H7 (cell line): ENCODE measurements at regions not wholly inside any gene's neighbourhood (a gene's known extent, or its start where the extent isn't known, plus 50 kb on each side); places are given as distances from the start of the nearest gene placed in this dataset.

Source experiments
- DNase-seq: peaks from one replicate; pipeline ENCODE4 v3.0.0; 2012
- H3K27me3 ChIP-seq: 2 replicates; pipeline ENCODE4 v1.6.0; 2011; ENCODE audit warnings: mild to moderate bottlenecking, low read length; ENCODE audit not compliant: control insufficient read depth, insufficient read depth
- H3K36me3 ChIP-seq: replicated peaks from 2 replicates; pipeline ENCODE4 v1.5.1; 2011; ENCODE audit warnings: low read length; ENCODE audit not compliant: control insufficient read depth, insufficient read depth
- H3K4me3 ChIP-seq: 2 replicates; pipeline ENCODE4 v1.5.1; 2011; ENCODE audit warnings: low read depth, mild to moderate bottlenecking, control low read depth, low read length, moderate library complexity; ENCODE audit not compliant: insufficient read depth

DNA sequence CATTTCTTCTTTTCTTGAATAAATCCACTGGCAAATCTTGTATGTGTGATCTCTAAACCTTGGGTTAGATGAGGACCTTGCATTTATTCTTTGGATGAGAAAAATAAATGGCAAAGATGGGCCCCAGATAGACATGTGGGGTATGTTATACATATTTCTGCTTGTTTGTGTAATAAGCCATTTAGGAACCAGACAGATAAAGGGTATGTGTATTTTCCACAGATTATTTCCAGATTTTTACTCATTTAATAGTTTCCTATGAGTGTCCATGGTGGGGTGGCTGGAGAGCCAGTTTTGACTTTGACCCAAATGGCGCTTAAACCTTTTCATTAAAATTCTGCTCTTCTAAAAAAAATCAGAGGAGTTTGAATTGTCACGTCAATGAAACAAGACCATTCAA, 102.8 kb downstream of the MYCN start:
- no peaks in the 10 kb centered on the region for H3K36me3 ChIP-seq
- DNase-seq, result no peak
- no peaks in the 10 kb centered on the region for H3K27me3 ChIP-seq
- H3K4me3 ChIP-seq, result no peak overlapping the region

DNA sequence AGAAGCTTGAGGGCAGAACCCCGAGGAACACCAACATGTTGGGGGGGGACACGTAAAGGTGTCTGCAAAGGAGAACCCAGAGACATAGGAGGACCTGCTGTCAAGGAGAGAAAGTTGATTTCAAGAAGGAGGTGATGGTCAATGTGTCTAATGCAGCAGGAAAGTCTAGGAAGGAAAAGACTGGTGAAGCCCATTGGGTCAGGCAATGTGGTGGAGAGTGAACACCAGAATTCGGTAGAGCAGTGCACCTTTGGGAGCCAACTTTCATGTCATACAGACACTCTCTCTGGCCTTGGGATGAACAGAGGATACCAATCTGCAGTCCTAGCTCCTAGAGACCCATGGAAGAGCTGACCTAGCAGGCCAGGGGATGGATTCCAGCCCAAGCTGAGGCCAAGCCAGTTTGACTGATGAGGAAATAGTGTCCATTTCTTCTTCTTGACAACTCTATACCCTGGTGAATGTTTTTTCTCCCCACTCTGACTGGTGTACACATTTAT, 101.9 kb downstream of the MYCN start:
- Histone ChIP-seq H3K36me3 (no peaks in the 10 kb centered on the region), H3K4me3 (no peak overlapping the region), H3K27me3 (no peaks in the 10 kb centered on the region)
- no peak for DNase-seq

DNA sequence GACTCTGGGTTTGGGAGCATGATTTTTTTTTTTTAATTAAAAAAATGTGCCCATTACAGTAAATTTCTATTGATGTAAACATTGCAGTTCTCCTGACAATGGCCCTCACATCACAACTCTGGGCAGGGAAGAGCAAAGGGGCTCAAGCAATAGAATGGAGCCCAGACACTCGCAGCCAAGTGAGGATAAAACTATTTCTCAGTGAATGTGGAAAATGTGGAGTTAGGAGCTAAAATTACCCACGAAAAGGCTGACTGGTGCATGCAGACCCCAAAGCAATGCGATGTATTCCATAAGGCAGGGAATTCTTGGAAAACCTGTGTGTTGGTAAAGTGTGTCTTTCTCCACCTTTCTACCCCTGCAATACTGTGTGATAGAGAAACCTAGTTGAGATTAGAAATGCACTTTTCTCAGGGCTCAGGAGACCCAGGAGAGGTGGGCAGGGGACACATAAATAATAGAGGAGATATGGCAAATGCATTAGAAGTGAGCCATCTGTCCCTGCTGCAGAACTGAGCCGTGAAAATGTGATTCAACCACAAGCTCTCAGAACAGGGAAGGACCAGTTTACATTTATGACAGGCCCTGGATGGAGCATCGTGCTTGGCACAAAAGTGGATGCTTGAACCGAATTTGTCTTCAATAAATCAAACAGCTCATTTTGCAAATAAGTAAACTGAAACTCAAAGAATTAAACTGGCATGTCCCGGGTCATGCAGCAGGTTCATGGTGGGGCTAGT, 100.1 kb downstream of the MYCN start:
- Histone ChIP-seq H3K36me3 (no peaks in the 10 kb centered on the region), H3K27me3 (no peaks in the 10 kb centered on the region), H3K4me3 (no peak overlapping the region)
- no peak for DNase-seq

DNA sequence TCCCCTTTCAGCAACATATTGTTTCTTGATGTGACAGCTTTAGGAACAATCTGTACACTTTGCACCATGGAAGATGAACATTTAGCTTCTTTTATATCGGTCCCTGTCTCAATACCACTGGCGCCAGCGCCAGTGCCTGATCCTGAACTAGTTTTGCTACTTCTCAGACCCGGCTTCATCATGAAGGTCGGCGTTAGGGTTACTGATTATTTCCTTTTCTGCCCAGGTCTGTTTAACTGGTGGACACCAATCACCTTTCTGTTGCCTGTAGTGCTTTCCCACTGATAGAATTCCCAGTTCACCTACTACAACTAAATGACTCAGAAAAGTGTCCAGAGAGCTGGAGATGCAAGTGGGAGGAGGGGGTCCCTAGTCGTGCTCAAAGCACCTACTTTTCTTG, 99.5 kb downstream of the MYCN start:
- DNase-seq, result no peak
- Histone ChIP-seq H3K27me3 (no peaks in the 10 kb centered on the region), H3K36me3 (no peaks in the 10 kb centered on the region), H3K4me3 (no peak overlapping the region)

DNA sequence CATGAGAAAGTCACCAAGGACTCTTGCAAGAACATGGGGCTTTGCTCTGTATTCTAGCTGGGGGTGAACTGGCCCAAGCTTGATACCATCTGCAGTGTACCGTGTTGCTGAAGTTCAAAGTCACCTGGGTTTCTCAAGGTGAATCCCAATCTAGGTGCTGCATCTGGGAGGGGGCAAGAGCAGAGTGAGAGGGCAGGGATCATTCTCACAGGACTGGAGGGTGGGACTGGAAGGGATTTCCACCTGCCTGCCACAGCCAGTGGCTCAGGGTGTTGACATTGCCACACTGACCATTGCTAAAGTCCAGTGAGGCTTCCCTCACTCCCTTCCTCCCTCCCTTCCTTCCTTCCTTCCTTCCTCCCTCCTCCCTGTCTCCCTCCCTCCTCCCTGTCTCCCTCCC, 98.7 kb downstream of the MYCN start:
- H3K4me3 ChIP-seq, result no peak overlapping the region
- no peak for DNase-seq
- H3K36me3 ChIP-seq, result no peaks in the 10 kb centered on the region
- H3K27me3 ChIP-seq, result no peaks in the 10 kb centered on the region

DNA sequence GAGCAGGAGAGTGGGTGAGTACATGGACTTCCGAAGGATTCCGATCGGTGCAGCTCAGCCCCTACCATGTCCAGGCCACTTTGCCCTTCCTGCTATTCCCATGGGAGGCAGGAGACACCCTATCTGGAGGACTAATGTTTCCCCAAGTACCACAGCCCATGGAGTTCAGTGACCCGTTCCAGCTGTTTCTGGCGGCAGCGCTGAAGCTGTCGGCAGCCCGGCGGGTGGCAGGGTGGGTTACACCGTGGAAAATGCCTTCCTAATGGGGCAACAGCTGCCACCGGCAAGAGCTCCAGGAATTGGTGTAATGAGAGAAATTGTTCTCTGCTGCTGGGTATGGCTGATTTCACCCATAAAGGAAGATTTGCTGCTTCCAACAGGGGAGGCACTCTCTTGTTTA, 98.3 kb downstream of the MYCN start:
- no peaks in the 10 kb centered on the region for H3K36me3 ChIP-seq
- no peaks in the 10 kb centered on the region for H3K27me3 ChIP-seq
- H3K4me3 ChIP-seq, result no peak overlapping the region
- DNase-seq, result peak; percentile 38

DNA sequence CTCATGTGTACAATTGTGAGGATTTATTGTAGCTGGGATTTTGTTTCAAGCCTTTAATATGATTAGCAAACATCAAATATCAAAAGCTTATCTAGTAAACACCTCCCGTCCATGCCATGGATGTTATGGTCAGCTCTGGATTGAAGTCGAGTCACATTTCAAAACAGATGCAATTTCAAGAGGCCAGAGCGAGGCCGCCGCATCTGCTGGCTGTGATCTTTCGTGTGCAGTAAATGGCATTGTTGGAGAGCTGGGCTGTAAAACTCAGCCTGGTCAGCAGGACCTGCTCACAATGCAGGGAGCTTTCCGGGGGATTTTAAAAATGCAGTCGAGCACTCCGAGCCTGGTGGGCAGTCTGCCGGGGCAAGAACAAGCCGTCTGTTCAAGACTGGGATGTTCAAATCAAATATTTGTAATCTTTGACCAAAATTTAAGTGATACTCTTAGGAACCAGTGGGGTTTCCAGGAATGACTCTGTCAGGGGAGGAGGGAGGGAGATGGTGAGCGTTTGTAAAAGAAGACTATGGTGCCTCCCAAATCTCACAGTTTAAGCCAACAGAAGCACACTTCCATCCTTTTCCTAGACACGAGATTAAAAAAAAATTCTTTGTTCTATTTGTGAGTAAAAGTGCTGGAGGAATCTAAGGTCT, 97.6 kb downstream of the MYCN start:
- Histone ChIP-seq H3K4me3 (no peak overlapping the region), H3K27me3 (no peaks in the 10 kb centered on the region), H3K36me3 (no peaks in the 10 kb centered on the region)
- no peak for DNase-seq

DNA sequence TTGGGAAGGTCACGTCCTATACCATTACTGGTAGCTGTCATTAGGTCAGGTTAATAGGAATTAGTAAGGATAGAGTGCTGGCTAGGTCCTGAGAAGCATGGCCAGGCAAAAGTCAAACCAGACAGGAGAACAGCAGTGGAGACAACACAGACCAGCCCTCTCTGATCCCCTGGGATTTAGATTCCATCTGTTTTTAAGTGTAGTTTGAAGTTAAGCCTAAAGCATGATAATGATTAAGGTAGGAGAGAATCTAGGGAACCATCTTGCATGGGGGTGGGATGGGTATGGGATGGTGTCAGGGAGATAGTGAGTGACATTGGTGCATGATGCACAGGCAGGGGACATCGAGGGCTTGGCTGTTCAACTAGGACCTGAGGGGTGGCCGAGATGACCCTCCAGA, 96.6 kb downstream of the MYCN start:
- no peak for DNase-seq
- no peaks in the 10 kb centered on the region for H3K27me3 ChIP-seq

DNA sequence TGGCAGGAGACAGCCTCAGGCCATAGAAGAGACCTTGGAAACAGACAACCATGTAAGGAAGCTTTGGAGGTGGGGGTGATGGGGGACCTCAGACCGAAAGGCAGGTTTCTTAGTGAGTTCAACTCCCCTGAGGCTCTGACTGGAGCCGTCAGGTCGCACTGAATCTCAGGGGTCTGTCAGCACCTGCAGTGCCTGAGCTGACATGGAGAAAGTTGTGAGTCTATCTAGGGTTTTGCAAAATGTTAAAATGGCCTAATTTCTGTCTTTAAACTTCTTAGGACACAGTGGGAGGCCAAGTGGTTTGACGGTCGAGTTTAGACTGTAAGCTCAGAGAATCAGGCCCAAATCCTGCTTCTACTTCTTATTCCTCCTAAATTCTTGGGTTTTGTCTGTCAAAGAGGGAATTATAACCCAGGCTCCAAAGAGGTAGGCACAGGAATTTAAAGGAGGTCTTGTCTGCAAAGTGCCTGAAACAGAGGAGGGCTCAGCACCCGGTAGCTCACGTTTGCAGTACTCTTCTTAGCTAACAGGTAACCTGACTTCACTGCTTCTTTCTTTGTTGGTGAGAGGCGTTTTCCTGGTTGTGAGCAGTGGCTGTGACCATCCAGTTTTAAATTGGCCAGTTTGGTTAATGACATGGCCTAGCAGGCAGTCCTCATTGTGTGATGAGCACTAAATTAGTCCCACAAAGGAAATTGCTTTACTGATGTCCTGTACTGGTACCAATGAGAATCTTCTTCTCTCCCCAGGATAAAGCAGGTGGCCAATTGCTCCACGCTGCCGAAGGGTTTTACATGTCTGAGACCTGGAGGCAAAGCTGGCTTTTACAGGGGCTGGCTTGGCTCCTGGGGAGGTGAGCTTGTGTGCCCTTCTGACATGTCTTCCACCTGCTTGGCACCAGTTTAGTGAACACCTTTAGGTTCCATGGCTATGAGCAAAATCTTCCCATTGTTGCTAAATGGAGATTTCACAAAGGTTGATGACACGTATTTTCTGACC, 95.7 kb downstream of the MYCN start:
- Histone ChIP-seq H3K36me3 (no peaks in the 10 kb centered on the region), H3K4me3 (no peak overlapping the region), H3K27me3 (no peaks in the 10 kb centered on the region)
- DNase-seq, result no peak

More for the DNA sequence above, 96.6 kb downstream of the MYCN start:
- Histone ChIP-seq H3K36me3 (no peaks in the 10 kb centered on the region), H3K4me3 (no peak overlapping the region)

DNA sequence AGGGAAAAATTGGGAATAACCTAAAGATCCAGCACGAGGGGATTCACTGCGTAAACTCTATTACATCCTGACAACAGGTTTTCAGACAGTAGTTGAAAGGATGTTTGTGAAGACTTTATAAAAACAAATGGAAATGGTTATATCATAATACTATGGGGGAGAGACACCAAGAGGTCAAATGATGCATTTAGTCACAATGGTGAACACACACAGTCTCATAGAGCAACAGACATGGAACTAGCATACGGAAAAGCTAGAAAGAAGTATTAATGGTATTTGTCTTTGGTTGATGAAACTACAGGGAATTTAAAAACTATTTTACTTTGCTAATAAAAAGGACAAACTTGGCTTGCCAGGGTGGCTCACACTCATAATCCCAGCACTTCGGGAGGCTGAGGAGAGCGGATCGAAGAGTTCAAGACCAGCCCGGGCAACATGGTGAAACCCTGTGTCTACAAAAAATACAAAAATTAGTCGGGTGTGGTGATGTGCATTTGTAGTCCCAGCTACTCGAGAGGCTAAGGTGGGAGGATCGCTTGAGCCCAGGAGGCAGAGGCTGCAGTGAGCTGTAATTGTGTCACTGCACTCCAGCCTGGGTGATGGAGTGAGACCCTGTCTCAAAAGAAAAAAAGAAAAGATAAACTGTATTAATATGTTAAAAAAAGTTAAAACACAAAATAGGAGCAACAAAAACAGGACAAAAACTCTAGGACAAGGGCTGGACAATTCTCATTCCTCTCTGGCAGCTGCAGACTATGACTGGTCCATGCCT, 94.8 kb downstream of the MYCN start:
- no peaks in the 10 kb centered on the region for H3K36me3 ChIP-seq
- DNase-seq, result no peak
- H3K27me3 ChIP-seq, result no peaks in the 10 kb centered on the region
- no peak overlapping the region for H3K4me3 ChIP-seq

DNA sequence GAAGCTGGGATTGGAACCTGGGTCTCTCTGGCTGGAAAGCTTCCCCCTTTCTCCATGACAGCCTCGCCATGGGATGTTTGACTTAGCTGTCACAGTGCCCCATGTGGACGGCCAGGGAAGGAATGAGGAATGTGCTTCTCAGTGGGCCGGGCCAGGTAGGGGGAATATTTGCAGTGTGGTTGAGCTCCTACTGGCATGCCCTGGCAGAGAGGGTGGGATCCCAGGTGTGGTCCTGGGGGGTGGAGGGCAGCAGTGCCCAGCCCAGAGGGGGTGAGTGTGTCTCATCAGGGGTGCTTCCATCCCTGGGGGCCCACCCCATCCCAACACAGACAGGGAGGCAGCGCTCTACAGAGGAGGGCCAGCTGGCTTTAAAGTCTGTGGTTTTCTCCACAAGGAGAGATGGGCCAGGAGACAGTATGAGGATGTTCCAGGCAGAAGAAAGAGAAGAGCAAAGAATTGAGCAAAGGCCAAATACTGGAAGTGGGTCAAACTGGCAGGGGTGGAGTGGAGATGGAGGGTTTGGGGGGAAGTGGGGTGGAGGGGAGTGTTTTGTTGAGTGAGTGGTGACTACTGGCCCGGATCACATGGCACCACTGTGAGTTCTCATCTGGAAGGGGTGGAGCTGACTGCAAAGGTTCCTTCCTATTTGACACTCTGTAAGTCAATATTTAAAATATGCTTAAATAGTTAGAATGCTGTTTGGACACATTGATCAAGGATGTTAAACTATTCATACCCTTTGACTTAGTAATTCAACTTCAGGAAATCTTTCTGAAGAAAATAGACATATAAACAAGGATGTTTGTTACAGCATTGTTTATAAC, 94.0 kb downstream of the MYCN start:
- no peaks in the 10 kb centered on the region for H3K36me3 ChIP-seq
- H3K27me3 ChIP-seq, result no peaks in the 10 kb centered on the region
- H3K4me3 ChIP-seq, result no peak overlapping the region
- peak; percentile 88 for DNase-seq

DNA sequence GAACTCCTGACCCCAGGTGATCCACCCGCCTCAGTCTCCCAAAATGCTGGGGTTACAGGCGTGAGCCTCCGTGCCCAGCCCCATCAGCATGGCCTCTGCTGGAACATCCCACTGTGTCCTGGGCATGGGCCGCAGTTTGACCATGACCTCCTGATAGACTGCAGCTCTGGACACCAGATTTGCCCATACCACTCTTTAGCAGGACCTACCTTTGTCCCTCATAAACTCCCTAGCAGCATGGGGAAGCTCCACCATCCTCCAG, 92.6 kb downstream of the MYCN start:
- Histone ChIP-seq H3K4me3 (no peak overlapping the region), H3K27me3 (no peaks in the 10 kb centered on the region), H3K36me3 (no peaks in the 10 kb centered on the region)
- DNase-seq, result no peak

DNA sequence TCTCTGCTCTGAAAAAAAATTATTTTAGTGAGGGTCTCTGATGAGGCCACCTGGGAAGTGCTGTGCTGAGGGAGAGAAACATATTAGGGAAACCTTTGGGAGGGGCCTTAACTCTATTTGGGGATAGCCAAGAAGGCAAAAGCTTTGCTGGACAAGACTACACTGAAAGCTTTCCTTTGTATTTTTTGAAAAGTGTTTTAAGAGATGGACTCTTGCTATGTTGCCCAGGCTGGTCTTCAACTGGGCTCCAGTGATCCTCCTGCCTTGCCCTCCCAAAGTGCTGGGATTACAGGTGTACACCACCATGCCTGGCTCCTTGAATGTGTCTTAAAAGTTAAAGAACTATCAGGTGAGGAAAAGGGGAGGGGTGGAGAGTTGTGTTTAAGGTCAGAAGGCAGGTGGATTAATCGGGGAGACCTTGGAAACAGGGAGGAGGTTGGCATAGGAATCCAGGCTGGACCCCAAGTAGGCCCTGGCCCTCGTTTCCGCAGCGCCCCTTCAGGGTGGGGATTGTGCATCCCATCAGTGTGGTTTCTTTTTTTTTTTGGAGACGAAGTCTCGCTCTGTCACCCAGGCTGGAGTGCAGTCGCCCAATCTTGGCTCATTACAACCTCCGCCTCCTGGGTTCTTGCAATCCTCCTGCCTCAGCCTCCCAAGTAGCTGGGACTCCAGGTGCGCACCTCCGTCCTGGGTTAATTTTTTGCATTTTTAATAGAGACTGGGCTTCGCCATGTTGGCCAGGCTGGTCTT, 92.1 kb downstream of the MYCN start:
- DNase-seq, result no peak
- H3K36me3 ChIP-seq, result no peaks in the 10 kb centered on the region
- no peaks in the 10 kb centered on the region for H3K27me3 ChIP-seq
- H3K4me3 ChIP-seq, result no peak overlapping the region
